ENCODE measurements at regions not wholly inside any gene's neighbourhood (a gene's known extent, or its start where the extent isn't known, plus 50 kb on each side); places are given as distances from the start of the nearest gene placed in this dataset.

GRCh38 chr21:26736449-26736848 is 108.8 kb downstream of the ADAMTS1 start:
- no peak for FAIRE-seq

GRCh38 chr21:26732432-26733221 is 112.6 kb downstream of the ADAMTS1 start:
- FAIRE-seq: no peak

GRCh38 chr21:26719750-26720149 is 125.5 kb downstream of the ADAMTS1 start:
- no peak for FAIRE-seq

- FAIRE-seq: peak; percentile 92
Measured at GRCh38 chr21:26717146-26717739, 128.0 kb downstream of the ADAMTS1 start.

GRCh38 chr21:26715878-26716506 is 129.2 kb downstream of the ADAMTS1 start:
- FAIRE-seq: no peak

GRCh38 chr21:26715116-26715515 is 130.1 kb downstream of the ADAMTS1 start:
- no peak for FAIRE-seq

- FAIRE-seq: no peak
Measured at GRCh38 chr21:26710155-26710554, 135.1 kb downstream of the ADAMTS1 start.

- no peak for FAIRE-seq
Measured at GRCh38 chr21:26709090-26709489, 136.0 kb upstream of the CYYR1 start.

- FAIRE-seq: no peak
Measured at GRCh38 chr21:26708223-26708800, 135.2 kb upstream of the CYYR1 start.

GRCh38 chr21:26707246-26707645 is 134.2 kb upstream of the CYYR1 start:
- FAIRE-seq: no peak

GRCh38 chr21:26698416-26698815 is 125.3 kb upstream of the CYYR1 start:
- FAIRE-seq: no peak

GRCh38 chr21:26691416-26691815 is 118.3 kb upstream of the CYYR1 start:
- no peak for FAIRE-seq

GRCh38 chr21:26686705-26687104 is 113.6 kb upstream of the CYYR1 start:
- FAIRE-seq: no peak

GRCh38 chr21:26686278-26686677 is 113.2 kb upstream of the CYYR1 start:
- no peak for FAIRE-seq

GRCh38 chr21:26684889-26685288 is 111.8 kb upstream of the CYYR1 start:
- FAIRE-seq: no peak

- FAIRE-seq: no peak
Measured at GRCh38 chr21:26683996-26684395, 110.9 kb upstream of the CYYR1 start.

GRCh38 chr21:26679284-26679683 is 106.2 kb upstream of the CYYR1 start:
- no peak for FAIRE-seq

- no peak for FAIRE-seq
Measured at GRCh38 chr21:26674323-26674722, 101.2 kb upstream of the CYYR1 start.

GRCh38 chr21:26669215-26669764 is 96.2 kb upstream of the CYYR1 start:
- FAIRE-seq: no peak

- FAIRE-seq: no peak
Measured at GRCh38 chr21:26659757-26660156, 86.7 kb upstream of the CYYR1 start.

GRCh38 chr21:26659182-26659581 is 86.1 kb upstream of the CYYR1 start:
- FAIRE-seq: no peak

GRCh38 chr21:26655460-26655859 is 82.4 kb upstream of the CYYR1 start:
- FAIRE-seq: no peak

GRCh38 chr21:26653430-26653829 is 80.3 kb upstream of the CYYR1 start:
- FAIRE-seq: no peak
